HepG2 (cell line): ENCODE measurements at regions not wholly inside any gene's neighbourhood (a gene's known extent, or its start where the extent isn't known, plus 50 kb on each side); places are given as distances from the start of the nearest gene placed in this dataset.

Experiments used
- BHLHE40 ChIP-seq: IDR thresholded peaks from 2 replicates; pipeline ENCODE4 v1.6.1; 2011; ENCODE audit warnings: low read length, improper control_type of control experiment
- NCOA2 ChIP-seq: sonication (generic); formaldehyde crosslinking; IDR thresholded peaks from 2 replicates; pipeline ENCODE4 v1.8.0; 2022; ENCODE audit warnings: inconsistent platforms
- RAD21 ChIP-seq: fragments of 450-650 bp; formaldehyde crosslinking; IDR thresholded peaks from 2 replicates; pipeline ENCODE4 v1.5.0; 2020; ENCODE audit warnings: mild to moderate bottlenecking
- SMAD1 ChIP-seq: sonication (generic); formaldehyde crosslinking; IDR thresholded peaks from 2 replicates; pipeline ENCODE4 v1.4.0; 2020; ENCODE audit warnings: missing genetic modification reagents, low read depth, mild to moderate bottlenecking, borderline replicate concordance
- ZNF274 ChIP-seq: sonication (generic); formaldehyde crosslinking; IDR thresholded peaks from 2 replicates; pipeline ENCODE4 v1.5.1; 2020; ENCODE audit warnings: mild to moderate bottlenecking, missing genetic modification reagents
- ZNF33A ChIP-seq: sonication (generic); formaldehyde crosslinking; IDR thresholded peaks from 2 replicates; pipeline ENCODE4 v1.5.1; 2020; ENCODE audit warnings: missing genetic modification reagents, mild to moderate bottlenecking, moderate library complexity, borderline replicate concordance

- no peak for TF ChIP-seq ZNF33A (CRISPR knock-in tag)
- no peak for TF ChIP-seq RAD21 (CRISPR knock-in tag)
- no peak for TF ChIP-seq BHLHE40
- no peak for TF ChIP-seq NCOA2 (CRISPR knock-in tag)
- TF ChIP-seq SMAD1 (CRISPR knock-in tag) = no peak
- no peak for TF ChIP-seq ZNF274 (CRISPR knock-in tag)
These were observed 227.4 kb upstream of the MC4R start for GRCh38 chr18:60599995-60600394.
